CMK (cell line): ENCODE measurements at regions not wholly inside any gene's neighbourhood (a gene's known extent, or its start where the extent isn't known, plus 50 kb on each side); places are given as distances from the start of the nearest gene placed in this dataset.
"Not testable (repeated sequence)": the region's sequence is repeated elsewhere in the genome, so short reads cannot be mapped to it uniquely, and the experiment has no call there.

ENCODE experiments used
- DNase-seq: peaks from one replicate; pipeline ENCODE4 v3.0.0-alpha.2; 2010; ENCODE audit warnings: low read depth

- no peak for DNase-seq
These were observed 389.7 kb downstream of the RAP2B start for GRCh38 chr3:153551536-153552285.

DNA sequence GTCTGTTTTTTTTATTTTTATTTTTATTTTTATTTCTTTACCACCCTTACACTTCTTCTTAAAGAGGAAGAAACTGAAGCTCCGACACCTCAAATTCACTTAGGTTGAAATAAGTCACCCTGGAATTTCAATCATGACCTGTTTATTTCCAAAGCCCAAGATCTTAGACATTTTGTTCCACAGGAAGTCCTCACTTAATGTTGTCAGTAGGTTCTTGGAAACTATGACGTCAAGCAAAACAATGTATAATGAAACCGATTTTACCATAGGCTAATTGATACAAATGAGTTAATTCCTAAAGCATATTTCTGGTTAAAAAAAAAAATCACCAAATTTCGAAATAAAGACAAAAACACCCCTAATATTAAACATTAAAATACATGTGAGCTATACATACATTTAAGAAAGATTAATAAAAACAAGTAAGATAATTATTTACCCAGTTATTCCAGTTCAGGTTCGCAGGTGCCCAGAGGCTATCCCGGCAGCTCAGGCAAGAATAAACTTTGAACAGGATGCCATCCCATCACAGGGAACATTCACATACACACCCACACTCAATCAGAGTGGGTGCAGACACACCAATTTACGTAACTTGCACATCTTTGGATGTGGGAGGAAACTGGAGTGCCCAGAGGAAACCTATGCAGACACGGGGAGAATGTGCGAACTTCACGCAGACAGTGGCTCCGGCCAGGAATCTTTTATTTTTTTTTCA lies 391.0 kb downstream of the RAP2B start:
- no peak for DNase-seq

DNA sequence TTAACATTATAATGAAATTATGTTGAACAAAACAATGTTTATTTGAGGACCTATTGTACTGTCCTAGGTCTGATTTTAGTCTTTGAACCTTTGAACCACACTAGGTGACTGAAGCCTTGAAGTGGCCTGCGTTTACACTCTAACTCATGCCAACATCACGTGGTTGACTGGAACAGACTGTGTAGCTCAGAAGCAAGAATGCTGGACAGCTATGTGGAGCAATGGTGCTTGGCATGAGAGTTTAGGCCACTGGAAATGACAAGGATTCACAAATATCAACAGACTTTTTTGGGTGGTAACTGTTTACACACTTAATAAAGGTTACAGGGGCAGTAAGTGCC lies 391.5 kb downstream of the RAP2B start:
- no peak for DNase-seq

DNA sequence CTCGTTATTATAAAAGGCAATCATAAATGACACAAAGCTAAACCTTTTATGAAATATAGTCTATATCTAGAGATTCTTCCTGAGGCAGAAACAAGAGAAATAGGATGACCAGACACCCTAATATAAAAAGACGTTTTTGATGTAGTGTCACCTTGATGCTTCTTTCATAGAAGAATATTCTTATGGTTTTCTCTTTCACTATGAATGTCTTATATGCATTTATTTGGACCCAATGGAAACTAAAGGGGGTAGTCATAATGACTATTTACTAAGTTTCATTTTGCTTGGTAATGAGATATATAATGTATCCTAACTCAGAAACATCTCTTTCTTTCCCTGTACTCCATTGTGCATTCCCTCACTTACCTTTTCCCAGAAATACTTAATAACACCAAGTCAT lies 393.9 kb downstream of the RAP2B start:
- DNase-seq, result no peak

GRCh38 chr3:153559366-153559765 lies 397.3 kb downstream of the RAP2B start:
- DNase-seq, result not testable (repeated sequence)

DNA sequence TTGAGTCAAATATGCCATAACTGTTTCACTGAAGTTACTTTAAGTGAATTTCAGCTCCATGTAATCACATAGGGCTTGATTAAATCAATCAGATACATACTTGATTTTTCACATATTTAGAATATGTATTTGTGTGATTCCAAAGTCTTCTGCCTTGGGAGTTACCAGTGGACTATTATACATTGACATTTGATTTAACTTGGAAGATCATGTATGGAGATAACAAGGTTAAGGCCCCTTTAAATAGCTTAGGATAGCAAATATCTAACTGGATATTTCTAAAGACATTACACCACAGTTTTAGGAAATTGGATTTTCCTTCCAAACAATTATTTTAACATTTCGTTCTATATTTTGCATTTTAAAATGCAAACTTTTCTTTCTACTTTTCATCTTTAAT lies 405.0 kb downstream of the RAP2B start:
- no peak for DNase-seq

GRCh38 chr3:153567556-153567955 lies 405.5 kb downstream of the RAP2B start:
- no peak for DNase-seq

DNA sequence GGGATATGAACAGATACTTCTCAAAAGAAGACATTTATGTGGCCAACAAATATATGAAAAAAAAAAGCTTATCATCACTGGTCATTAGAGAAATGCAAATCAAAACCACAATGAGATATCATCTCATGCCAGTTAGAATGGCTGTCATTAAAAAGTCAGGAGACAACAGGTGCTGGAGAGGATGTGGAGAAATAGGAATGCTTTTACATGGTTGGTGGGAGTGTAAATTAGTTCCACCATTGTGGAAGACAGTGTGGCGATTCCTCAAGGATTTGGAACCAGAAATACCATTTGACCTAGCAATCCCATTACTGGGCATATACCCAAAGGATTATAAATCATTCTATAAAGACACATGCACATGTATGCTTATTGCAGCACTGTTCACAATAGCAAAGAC lies 408.5 kb downstream of the RAP2B start:
- DNase-seq, result not testable (repeated sequence)

GRCh38 chr3:153572165-153572564 lies 410.1 kb downstream of the RAP2B start:
- DNase-seq, result no peak

DNA sequence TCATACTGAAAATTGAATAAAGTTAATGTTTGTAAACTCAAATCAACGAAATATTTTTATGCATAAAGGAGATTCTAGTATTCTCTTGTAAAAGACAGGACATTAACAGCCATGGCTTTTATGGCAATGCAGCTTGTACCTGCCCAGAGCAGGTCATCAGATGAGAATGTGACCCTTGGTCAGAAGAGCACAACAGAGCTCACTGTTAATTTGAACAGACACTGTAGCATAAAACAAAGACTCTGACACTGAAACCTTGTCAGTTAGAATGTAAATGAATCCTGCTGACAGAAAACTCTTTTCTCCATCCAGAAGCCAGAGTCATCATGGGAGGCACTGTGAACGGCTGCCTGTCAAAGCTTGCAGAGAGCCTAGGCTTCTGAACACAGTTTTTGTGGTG lies 410.6 kb downstream of the RAP2B start:
- no peak for DNase-seq

DNA sequence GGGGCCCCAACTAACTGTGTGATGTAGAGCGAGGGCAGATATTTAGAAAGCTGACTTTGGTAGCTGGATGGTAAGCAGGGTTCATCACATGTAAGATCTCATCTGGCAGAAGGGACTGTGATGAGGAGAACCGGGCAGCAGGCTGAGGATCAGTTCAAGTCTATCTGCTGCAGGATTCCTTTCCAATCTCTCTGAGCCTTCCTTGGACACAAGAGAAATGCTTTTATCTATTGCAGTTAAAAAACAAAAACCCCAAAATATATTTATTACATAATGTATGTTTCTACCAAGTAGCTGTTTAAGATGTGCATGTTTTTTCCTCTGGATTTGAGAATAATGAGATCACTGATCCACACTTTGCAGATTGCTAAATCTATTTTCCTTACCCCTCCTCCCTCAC lies 411.5 kb downstream of the RAP2B start:
- no peak for DNase-seq

- DNase-seq, result no peak
These were observed 412.4 kb downstream of the RAP2B start for GRCh38 chr3:153574445-153574844.

GRCh38 chr3:153577059-153577736 lies 415.2 kb downstream of the RAP2B start:
- DNase-seq, result no peak

DNA sequence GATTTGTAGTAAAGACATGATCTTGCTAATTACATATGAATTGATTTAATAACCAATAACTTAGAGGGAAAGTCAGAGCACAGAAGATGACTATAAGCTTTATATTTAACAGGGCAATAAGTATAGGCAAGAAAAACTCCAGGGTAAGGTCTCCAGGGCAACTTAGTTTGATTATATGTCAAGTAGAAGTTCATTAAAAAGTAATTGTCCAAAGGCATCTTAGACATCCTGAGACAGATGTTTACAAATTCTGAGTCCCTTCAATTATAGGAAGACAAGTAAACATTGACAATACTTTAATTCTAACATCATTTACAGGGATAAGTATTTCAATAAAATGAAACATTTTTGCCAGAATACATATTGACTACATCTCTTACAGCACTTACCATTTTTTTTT lies 416.0 kb downstream of the RAP2B start:
- DNase-seq, result no peak

DNA sequence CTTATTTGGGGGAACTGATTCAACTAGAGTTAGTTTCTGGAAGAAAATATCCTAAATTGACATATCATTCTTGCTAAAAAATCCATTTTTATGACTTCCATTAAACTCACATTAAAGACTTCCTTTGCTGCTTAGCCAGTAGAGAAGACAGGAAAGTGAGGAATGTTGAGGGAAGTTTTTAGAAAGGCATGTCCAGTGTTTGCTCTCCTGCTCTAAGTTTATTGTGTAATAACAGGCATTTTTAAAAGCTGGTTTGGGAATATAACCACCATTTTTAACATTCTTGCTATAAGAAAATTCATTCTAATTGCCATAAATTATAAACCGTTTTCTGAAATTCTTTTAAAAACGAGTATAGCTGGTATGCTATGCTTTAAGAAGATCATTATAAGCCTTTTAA lies 428.0 kb downstream of the RAP2B start:
- no peak for DNase-seq

DNA sequence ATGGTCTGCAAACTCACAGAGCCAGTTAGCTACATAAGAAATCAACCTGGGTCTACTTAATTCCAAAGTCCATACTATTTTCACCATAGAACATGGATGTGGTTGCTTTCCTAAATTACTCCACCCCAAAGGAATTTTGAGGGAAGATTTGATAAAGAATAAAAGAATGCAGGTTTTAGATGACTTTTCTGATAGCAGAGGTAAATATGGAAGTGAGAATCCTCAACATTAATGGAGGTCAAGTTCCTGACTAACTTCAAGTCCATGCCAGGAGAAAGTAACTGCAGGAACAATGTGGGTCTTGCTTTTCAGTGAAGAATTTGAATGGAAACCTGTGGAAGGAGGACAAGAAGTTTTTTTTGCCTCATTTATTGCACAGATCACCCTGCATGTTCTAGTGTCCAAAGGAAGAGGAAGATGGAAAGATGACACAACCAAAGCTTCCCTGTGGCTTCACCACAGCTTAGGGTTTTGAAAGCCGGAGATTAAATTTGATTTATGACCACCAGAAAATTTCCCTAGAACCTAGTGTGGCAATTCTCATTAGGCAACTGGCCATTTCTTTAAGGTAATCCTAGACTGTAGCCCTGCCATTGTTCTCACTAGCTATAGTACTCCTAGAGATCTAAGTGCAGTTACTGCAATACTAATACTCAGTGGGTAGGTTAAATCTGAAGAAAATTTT lies 429.7 kb downstream of the RAP2B start:
- no peak for DNase-seq

DNA sequence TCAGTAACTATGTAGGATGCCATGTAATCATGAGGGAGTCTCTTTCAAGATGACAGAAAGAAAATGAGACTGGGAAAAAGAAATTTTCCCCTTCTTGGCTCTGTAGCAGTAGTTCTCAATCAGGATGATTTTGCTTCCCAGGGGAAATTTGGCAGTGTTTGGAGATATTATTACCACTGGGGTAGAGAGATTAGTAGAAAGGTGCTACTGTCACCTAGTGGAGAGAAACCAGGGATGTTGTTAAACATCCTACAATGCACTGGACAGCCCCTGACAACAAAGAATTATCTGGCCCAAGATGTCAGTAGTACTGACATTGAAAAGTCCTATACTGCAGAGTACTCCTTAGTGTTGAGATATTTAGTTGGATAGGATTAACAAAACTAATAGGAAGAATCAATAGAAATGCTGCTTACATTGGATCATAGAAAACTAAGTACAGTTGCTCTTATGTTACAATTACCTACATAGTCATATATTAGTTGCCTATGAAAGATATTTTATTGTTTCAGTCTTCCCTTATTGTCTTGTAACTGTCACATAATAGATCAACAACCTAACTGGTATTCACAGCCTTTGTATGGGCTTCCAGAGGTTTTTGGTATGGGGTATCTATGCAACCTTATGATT lies 433.3 kb downstream of the RAP2B start:
- DNase-seq, result no peak

DNA sequence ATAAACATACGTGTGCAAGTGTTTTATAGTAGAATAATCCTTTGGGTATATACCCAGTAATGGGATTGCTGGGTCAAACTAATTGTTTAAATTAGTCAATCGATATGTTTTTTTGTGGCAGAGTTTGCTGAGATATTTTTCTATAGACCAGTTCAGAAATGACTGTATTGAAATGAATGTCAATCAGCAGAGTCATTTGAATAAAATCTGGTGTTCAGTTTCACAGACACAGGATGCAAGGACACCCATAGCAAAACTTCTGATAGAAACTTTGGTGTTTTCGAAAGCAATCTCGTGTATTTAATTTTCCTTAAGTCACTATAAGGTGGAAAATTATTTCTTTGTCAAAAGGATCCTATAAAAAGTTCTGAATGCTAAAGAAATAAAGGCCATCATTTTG lies 434.4 kb downstream of the RAP2B start:
- no peak for DNase-seq

DNA sequence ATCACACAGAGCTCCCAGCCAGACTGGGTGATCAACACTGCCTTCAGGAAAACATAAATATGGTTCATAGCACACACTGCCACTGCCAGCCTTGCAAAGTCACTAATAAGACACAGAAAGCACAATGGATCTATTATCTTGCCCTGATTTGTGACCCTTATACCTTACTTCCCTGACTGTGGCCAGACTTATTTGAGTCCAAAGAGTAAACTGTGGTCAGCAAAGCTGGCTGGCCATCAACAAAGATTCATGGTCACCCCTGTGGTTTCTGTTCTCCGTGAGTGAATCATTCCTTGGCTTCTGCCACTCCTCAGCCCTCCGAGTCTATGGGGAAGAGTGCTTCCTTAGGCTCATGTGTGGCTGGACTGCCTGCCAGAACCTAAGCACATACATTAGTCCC lies 437.7 kb downstream of the RAP2B start:
- DNase-seq, result no peak

DNA sequence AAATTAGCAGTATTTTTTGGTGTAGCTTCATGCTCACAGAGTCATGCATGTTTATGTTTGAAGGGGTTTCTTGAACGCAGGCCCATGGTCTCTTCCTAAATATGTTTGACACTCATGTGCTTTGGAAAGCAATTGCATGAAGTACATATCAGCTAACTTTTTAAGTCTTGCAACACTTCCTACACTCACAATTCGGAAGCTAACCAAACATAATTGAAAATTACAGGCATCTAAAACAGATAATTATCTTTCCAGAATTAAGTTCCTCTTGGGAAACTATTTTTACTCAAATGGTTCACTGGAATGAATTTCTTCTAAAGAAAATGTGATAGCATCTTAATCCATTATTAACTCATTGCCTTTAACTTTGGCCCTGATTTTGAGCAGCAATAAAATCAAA lies 438.9 kb downstream of the RAP2B start:
- no peak for DNase-seq

DNA sequence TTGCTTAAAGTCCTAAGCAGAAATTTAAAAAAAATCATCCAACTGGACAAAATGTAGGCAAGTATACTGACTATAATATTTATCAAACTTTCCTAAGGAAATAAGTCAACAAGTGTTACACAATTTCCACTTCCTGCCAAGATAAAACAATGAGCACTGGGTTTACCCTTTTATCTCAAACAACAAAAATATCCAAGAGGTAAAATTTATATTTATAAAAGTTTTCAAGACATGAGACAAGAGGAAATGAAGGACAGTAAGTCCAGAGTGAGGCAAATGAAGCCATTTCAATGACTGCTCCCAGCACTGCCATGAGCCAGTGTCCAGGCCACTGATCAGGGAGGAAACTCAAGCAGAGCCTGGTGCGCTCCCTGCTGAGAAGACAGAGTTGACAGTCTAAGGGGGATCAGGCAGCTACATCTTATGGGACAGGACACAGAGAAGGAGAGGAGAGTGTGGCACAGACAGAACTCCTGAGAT lies 439.4 kb downstream of the RAP2B start:
- DNase-seq, result no peak

DNA sequence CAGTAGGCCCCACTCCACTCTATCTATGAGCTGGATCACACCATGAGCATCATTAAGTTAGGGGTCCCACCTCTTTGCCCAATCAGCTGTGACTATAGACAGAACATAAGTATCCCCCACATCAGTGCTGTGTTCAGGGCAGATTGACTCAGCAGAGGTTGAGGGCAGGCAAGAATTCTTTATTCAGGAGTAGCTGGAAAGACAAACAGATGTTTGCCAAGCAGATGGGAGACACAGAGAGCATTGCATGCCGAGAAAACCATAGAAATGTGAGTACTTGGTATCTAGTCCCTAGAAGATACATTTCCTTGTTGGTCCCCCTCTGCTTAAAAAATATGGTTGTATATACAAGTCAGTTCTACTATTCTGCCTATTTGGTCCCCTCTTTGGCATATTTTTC lies 440.8 kb downstream of the RAP2B start:
- no peak for DNase-seq
